ENCODE measurements at regions not wholly inside any gene's neighbourhood (a gene's known extent, or its start where the extent isn't known, plus 50 kb on each side); places are given as distances from the start of the nearest gene placed in this dataset.

DNA sequence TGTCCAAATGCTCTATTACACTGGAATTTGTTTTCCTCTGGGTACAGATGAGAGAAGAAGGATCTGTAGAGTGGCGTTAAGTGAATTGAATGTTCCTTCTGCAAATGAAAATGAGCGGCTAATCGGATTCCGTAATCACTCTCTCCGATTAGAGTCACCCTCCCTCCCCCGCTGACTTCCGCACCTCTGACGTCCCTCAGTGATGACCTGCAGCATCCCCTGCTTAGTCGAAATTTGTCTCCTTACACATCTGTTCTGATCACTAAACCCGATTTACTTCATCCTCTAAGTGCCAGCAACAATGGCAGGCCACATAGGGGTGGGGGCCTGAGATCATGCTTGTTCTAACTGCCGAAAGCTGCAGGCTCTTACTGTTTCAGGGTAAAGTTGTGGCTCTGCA is 378.7 kb downstream of the SEC16B start:
- DNase-seq (ENCODE audit: extremely low read depth, low read depth, low spot score): no peak

DNA sequence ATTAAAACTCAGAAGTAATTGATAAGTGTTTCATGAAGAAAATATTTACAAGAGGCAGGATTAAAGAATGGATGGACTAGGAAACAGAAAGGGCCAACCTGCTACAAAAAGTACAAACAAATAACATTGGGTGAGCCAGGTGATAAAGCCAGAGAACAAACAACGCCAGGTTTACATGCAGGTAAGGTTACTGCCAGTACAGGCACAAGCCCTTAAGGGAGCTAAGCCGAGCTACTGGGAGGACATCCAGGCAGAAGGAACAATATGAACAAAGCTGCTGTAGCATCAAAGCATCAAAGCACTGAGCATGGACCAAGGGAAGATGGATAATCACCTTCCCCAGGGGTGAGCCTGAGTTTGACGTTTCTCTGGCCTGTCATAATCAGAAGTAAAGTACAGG is 380.7 kb downstream of the SEC16B start:
- DNase-seq (ENCODE audit: extremely low read depth, low read depth, low spot score): no peak

DNA sequence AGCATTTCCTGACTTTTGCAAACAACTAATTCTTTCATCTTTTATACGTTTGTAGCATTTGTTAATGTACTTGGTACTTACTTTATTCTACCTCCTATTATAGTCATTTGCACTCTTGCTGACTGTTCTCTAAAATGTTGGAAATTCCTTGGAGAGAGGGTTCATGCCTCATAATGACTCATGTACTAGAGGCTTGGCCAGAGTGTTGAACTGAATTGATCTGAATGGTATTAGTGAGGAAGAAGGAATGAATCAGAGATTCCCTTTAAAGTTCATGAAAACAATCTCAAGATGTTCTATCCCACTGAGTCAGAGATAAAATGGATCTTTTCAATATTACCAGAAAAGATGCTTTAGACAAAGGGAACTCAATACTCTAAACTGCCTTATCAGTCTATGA is 383.4 kb downstream of the SEC16B start:
- DNase-seq (ENCODE audit: extremely low read depth, low read depth, low spot score): no peak

DNA sequence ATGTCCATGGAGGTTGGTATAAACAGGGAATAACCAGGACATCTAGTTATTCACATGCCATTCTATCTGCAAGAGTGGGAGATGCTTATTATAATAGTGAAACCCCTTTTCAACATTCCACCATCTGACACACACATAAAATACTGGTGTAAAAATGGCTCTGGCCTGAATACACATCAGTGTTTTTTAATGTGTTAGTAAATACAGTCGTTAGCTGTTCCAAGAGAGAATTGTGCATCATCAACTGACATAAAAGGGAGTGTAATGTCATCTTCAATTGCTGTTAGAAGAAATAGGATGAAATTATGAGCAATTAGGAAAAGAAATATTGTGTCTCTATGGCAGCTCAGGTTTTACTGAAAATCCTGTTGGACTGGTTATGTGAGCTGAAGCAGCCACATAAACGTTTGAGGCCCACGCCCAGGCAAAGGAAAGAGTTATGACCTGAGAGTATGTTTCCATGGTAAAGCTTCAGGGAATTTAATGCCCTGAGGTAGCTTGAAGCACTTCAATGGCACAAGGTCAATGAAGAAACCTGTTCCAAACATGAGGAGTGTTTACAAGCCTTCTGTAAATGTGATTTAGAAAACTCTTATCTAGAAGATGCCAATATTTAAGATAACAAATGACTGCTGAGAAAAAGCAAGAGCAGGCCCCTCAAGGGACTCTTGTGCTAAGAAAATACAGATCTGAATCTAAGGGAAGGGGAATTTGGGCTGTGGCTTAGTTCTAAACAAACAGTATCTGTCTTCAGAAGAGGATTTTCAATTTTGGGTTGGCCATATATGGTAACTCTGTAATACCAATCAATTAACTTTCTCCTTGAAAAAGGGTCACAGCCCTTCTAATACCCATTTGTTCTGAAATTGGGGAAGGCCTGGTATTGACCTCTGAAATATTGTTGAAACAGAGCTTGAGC is 384.3 kb downstream of the SEC16B start:
- no peak for DNase-seq (ENCODE audit: extremely low read depth, low read depth, low spot score)

DNA sequence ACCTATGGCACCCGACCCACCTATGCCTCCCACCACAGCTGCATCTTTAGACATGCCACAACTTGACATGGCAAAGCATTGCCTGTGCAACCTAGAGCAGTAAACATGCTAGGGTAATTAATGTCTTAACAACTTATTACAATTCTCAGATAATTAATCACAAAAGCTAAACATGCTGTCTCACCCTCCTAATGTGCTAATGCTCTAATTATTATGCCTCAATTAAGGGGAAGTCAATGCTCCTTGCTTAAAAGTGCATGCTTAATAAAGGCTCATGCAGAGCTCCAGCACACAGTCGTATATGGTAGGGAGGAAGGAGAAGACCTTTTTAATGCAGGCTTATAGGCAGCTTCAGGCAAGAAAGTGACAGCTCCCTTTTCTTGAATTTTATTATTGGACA is 396.0 kb downstream of the SEC16B start:
- DNase-seq (ENCODE audit: extremely low read depth, low read depth, low spot score): no peak

DNA sequence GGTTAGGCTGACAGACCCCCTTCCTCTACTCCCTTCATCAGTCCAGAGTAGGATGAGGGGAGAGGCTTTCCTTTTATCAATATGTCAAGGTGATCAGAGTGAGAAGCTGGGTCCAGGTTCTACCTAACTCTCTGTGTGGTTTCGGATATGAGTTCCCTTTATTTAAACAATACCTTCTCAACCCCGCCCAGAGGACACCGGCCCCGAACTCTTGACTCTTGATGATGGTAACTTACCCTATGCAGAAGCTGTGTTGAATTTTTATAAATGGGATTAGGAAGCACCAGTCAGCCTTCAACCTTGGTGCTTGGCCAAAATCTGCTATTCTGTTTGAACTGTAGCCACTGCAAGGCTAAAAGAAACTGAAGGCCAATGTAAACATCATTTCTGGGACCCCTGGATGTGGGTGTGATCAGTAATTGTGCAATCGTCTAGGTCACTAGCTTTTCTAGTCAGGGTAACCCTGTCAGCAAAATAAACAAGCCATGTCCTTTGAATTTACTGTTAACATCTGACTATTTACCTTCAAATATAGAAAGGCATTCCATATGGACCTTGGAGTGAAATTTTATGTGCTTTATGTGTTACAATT is 398.3 kb downstream of the SEC16B start:
- DNase-seq (ENCODE audit: extremely low read depth, low read depth, low spot score): no peak

DNA sequence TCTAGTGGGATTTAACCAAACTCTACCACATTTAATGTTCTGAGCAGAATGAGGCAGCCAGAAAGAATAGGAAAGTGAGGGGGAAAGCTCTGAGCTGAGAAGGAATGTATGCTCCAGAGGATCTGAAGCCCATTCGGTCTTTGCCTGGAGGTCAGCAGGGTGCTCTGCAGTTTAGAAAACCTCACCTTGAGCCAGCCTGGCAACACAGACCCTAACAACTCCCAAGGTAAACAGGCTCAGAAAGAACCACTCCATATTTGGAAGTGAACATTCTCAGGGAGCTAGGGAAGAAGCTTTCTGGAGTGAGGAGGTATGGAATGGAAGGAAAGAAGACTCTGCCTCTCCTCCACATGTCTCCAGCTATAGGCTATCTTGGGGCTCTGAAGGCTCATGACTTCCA is 398.8 kb downstream of the SEC16B start:
- no peak for DNase-seq (ENCODE audit: extremely low read depth, low read depth, low spot score)

DNA sequence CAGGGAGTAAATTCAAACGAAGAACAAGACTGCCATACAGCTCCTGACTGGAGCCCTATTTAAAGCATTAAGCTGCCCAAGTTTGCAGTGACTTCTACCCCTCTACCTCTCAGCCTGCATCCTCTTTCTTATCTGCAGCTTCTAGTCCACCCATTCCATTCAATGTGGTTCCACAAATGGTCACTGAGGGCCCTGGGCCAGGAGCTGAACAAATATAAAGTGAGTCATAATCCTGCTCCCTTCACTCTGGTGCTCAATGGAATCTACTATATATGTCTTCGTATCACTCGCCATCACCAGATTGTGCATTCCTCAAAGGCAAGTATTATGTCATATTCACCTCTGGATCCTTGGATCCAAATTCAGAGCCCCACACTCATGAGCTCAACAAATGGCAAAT is 398.7 kb downstream of the BRINP2 start:
- no peak for DNase-seq (ENCODE audit: extremely low read depth, low read depth, low spot score)

DNA sequence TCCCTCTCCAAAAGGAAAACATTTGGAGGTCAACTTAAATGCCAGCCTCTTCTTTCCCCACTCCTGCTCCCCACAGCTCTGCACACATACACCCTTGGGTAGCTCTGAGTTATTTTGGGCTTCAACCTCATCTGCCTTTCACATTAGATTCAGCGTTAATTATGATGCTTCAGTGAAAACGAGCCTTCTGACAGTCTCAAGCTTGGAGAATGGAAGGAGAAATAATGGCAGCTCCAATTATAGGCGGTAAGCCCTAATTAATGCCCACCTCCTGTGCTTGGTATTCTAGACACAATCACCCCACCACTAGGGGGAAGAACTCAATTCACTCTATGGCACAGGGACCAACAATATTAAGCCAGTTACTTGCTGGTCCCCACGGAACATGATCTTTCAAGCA is 397.9 kb downstream of the BRINP2 start:
- DNase-seq (ENCODE audit: extremely low read depth, low read depth, low spot score): no peak

DNA sequence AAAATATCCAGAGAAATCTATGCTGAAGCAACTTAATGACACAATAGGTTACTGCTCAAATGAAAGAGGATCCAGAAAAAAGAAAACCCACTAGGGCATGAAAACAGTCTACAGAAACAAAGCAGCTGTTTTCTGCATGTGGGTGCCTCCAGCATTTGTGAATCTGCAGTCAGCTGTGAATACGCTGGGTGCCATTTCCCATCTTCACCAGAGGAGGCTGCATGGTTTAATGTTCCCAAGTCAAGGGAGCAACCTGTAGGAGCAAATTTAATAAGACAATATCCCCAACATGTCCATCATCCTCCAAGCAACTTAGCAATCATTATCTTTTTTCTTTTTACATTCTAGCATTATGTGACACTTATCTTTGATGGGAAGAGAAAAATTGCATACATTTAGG is 396.6 kb downstream of the BRINP2 start:
- DNase-seq (ENCODE audit: extremely low read depth, low read depth, low spot score): no peak

DNA sequence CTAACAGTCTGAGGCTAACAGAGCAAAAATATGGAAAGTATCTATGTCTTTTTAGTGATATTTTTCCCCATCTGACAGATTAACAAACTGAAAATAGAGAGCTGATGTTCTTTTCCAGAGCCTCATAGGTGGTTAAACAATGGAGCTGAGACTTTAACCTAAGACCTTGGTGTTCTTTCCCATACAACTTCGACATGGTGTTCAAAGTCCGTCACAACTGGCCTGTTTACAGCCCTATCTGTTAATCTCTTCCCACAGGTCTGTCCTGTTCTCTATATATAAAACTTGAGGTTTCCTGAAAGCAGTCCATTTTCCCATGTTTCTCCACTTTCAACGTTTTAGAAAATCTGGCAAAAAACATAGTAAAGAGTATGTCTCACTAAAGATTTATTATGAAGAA is 395.7 kb downstream of the BRINP2 start:
- no peak for DNase-seq (ENCODE audit: extremely low read depth, low read depth, low spot score)

DNA sequence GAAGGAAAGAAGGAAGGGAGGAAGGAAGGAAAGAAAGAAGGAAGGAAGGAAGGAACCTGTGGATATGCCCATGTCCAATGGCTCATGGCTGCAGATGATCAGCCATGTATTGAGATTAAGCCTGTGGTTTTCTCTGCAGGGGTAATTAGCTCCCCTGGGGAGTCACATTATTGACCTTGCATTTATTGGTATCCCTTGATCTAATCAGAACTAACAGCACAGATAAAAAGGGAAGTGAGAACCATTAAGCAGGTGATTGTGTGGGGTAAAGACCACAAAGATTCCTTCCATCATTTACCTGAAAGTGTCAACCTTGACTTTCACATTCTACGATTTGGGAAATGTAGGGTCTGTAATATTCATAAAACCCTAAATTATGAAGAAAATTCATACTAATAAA is 390.7 kb downstream of the BRINP2 start:
- DNase-seq (ENCODE audit: extremely low read depth, low read depth, low spot score): no peak

DNA sequence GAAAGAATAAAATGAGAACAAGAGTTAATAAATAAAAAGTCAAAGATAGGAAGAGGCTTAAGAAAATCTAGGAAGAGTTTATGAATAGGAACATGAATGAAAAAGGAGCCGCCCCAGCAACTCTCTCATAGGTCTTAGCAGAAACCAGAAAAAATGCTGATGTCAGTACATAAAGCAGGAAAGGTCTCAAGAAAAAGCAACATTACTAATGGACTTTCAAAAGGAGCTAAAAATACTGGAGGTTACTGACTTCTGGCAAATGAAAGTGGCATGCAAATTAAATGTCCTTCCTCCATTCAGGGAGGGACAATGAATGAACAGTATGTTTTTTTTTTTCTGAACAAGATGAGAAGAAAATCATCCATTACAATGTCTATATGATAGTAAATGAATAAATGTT is 387.6 kb downstream of the BRINP2 start:
- no peak for DNase-seq (ENCODE audit: extremely low read depth, low read depth, low spot score)

DNA sequence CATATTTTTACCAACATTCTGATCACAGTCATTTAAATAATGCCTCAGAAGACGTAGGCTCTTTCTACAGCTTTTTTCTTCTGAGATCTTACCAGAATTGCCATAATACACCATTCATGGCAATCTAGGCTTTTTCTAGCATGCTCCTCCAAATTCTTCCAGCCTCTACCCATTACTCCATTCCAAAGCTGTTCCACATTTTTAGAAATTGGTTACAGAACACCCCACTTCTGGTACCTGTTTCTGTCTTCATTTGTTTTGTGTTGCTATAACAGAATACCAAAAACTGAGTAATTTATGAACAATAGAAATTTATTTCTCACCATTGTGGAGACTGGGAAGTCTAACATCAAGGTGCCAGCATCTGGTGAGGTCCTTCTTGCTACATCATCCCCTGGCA is 385.4 kb downstream of the BRINP2 start:
- no peak for DNase-seq (ENCODE audit: extremely low read depth, low read depth, low spot score)

DNA sequence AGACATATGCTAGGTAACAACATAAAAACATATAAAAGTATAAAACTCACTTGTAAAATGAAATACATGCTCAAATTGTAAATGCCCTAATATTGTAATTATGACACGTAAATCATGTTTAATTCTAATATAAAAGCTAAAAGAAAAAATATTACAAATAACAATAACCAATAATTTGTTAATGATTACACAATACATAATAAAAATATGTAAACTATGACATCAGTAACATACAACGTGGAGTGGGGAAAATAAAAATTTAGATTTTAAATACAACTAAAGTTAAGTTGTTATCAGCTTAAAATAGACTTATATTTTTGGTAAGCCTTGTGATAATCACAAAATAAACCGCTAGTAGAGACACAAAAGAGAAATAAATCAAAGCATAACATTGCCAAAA is 376.4 kb downstream of the BRINP2 start:
- no peak for DNase-seq (ENCODE audit: extremely low read depth, low read depth, low spot score)

DNA sequence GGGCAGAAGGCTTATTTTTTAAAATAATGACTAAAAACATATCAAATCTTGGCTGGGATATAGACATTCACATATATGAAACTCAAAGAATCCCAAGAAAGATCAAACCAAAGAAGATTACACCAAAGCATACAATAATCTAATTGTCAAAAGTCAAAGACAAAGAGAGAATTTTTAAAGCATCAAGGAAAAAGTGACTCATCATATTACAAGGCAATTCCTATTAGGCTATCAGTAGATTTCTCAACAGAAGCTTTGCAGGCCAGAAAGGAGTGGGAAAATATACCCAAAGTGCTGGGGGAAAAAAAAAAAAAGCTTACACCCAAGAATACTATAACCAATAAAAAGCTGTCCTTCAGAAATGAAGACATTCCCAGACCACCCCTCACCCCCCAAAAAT is 375.6 kb downstream of the BRINP2 start:
- no peak for DNase-seq (ENCODE audit: extremely low read depth, low read depth, low spot score)

DNA sequence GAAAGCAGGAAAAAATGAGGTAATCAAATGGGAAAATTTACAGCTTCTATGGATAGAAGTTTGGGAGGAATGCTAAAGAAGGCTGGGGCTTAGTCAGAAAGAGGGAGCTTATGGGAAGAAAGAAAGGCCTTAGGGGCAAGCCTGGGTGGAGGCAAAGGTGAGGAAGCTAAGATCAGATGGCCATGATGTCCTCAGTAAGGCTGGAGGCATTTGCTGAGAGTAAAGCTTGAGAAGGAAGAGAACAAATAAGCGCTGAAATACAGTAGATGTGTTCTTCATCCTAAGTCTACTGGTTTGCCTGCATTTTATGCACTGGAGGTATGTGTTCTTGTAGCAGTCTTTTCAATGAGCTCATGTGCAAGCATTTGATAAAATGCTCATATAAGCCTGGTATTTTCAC is 355.4 kb downstream of the BRINP2 start:
- DNase-seq (ENCODE audit: extremely low read depth, low read depth, low spot score): no peak

DNA sequence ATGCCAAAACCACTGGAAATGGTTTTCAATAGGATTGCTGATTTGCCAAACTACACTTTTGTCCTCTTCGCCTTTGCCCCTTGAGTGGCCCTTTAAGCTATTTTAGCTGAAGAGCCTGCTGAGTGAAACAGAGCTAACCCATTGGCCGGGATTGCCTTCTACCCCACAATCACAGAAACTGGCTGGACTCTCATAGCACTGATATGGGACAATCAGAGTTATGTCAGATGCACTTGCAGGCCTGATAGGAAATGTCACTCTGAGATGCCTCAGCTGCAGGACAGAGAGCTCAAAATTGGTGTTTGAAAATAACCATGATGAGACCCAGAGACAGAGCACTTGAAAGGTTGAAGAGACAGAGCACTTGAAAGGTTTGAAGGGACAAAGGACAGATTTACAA is 354.4 kb downstream of the BRINP2 start:
- no peak for DNase-seq (ENCODE audit: extremely low read depth, low read depth, low spot score)

DNA sequence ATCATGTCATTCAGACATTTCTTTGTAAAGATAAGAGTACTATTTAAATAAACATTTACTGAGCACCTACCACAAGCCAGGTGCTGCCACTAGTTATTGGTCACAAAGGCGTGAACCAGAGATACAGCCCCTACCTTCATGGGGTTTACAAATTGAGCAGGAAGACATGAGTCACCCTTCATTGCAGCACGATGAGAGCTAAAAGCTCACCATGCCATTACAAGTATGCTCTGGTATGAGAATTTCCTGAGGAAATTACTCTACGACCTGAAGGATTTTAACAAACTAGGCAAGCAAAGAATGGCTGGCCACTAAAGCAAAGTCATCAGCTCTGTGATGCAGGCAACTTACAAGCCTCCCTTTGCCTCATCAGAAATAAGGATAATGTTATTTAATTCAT is 346.8 kb downstream of the BRINP2 start:
- peak; percentile 16 for DNase-seq (ENCODE audit: extremely low read depth, low read depth, low spot score)

DNA sequence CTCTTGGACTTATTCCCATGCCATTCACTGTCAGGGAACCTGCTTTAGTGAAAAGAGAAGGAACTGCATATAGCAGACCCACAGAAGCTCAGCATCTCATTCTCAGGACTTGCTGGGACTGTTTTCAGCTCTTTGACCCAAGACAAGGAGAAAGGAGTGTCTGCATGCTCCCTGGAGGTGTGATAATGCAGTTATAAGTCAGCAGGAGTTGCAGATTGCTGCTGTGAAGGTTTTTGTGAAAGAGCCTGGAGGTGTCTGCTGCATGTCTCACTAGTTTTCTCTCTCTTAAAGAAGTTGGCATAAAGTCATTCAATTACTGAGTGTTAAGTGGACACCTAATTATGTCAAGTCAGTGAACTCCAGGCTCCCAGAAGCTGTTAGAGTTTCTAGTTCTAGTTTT is 343.4 kb downstream of the BRINP2 start:
- DNase-seq (ENCODE audit: extremely low read depth, low read depth, low spot score): no peak

DNA sequence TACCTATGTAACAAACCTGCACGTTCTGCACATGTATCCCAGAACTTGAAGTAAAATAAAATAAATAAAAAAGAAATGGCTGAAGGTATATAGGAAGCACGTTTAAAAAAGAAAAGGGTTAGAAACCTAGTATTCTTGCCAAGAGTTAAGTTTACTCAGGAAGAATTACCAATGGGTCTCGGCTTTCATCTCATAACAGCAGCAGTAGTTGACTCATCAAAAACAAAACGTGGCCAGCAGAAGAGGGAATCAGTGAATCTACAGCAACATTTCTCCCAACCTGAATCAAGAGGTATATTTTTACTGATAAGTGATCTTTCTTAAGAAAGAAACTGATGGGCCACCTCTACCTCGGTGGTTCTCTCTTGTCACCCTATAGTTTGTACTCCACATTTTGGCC is 340.3 kb downstream of the BRINP2 start:
- DNase-seq (ENCODE audit: extremely low read depth, low read depth, low spot score): no peak

DNA sequence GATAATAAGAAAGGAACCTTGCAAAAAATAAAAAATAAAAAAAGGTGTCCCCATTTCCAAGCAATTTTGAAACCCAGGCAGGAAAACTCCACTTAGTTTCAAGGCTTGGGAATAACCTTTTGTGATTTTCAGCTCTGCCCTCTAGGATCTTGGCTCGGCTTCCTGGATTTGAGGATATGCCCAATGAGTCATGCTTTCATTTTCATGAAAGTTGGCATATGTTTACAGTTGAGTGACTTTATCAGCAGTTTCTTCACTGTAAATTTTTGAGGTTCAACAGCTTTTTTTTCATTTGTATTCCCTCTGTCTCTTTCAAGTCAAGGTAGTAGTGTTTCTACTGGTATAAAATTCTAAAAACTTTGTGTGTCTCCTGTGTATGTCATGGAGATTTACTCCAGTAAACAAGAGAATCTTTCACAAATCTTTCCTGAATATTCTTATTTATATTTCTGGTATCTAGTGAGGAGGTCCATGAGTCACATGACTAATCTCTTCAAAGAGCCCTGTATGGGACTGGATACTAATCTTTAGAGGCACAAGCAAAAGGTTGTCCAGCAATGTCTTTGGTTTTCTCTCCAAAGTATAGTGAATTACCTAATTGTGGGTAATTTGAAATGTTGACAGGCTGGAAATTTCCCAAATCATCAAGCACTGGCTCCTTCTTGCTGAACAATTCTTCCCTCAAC is 335.3 kb downstream of the BRINP2 start:
- no peak for DNase-seq (ENCODE audit: extremely low read depth, low read depth, low spot score)
